SU-DHL-6 (cell line): ENCODE measurements at regions not wholly inside any gene's neighbourhood (a gene's known extent, or its start where the extent isn't known, plus 50 kb on each side); places are given as distances from the start of the nearest gene placed in this dataset.

Experiments used
- CTCF ChIP-seq: fragments of 200-600 bp; sonication (generic); IDR thresholded peaks from one replicate; pipeline ENCODE4 v1.5.1; 2017; ENCODE audit warnings: antibody characterized with exemption, mild to moderate bottlenecking, low read length, moderate library complexity; ENCODE audit not compliant: insufficient read depth, poor library complexity, severe bottlenecking
- EZH2phosphoT487 ChIP-seq: fragments of 200-600 bp; sonication (generic), shearing (Covaris generic); conservative IDR thresholded peaks from 2 replicates; pipeline ENCODE4 v1.6.1; 2018; ENCODE audit warnings: mild to moderate bottlenecking, antibody characterized with exemption, low read length, moderate library complexity, mixed read lengths

- no peak for TF ChIP-seq CTCF
- no peak for TF ChIP-seq EZH2phosphoT487
Observed at GRCh38 chr12:115849262-115849943, 428.1 kb downstream of the MED13L start.
